ENCODE measurements at regions not wholly inside any gene's neighbourhood (a gene's known extent, or its start where the extent isn't known, plus 50 kb on each side); places are given as distances from the start of the nearest gene placed in this dataset.

DNA sequence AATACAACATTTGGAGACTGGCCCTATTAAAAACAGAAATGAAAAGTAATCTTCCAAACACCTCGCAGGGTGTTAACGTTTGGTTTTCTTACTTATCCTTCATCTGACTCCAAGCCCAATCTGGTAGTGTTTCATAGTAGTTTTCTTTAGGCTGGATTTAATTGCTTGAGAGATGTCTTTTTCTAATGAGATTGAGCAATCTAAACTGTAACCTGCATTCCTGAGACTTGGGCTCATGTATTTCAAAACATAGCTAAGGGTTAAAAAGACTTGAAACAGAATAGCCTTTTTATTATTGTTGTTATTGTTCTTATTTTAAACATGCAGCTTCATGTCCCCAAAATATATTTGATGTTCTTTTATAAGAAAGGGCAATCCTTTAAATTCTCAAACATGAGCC lies 278.9 kb downstream of the TGFB2 start:
- no peak for DNase-seq (ENCODE audit: low spot score)
- intact Hi-C loops (cut with DNase I): no loop called here

DNA sequence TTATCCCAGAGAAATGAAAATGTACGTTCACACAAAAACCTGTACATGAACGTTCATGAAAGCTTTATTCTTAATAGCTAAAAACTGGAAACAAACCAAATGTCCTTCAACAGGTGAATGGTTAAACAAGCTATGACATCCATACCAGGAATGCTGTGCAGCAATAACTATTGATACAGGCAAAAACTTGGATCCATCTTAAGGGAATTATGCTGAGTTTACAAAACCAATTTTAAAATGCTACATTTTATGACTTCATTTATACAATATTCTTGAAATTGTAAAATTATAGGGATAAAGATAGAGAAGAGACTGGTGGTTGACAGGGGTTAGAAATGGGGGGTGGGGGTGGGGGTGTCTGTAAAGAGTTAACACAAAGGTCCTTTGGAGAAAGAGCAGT lies 280.3 kb downstream of the TGFB2 start:
- no peak for DNase-seq (ENCODE audit: low spot score)
- intact Hi-C loops (cut with DNase I): no loop called here

DNA sequence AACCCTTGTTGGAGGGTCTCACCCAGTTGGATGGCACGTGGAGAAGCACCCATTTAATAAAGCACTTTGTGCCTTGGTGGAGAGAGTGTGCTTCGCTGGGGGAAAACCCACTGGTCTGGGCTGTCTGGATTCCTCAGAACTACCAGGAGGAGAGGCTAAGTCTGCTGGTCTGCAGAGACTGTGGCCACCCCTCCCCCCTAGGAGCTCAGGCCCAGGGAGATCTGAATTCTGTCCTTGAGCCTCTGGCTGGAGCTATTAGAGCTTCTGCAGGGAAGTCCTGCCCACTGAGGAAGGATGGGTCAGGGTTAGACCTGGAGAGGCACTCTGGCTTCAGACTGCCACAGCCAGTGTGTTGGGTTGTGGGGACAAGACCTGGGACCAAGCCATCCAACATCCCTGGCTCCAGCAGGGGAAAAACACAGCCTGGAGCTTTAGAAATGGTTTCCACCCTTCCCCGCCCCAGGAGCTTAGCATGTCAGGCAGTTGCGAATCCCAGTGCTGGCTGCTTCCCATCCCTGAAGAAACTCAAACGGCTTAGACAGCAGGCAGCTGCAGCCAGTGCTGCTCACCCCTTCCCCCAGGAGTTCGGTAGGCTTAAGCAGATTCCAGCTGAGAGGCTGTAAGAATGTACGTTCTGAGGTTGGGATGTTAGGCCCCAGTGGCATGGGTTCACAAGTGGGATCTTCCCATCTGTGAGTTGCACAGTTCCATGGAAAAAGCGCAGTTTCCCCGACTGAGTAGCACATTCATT lies 288.3 kb downstream of the TGFB2 start:
- no peak for DNase-seq (ENCODE audit: low spot score)
- intact Hi-C loops (cut with DNase I): no loop called here

DNA sequence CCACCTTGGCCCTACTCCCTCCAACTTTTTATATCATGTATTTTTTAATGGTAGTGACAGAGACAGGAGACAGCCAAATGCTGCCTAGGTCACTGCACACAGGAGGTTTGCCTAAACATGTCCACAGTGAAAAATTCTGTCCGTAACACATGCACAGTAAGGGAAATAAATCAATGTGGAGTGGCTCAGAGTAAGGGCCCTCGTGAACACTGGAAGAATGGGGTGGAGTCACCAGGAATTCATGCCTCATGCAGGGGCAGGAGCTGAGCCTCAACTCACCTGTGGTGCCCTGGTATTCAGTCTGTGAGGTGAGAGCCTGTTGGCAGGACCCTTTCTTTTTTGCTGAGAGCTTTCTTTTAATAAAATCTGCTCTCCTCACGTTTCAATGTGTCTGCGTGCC lies 289.1 kb downstream of the TGFB2 start:
- intact Hi-C loops (cut with DNase I): no loop called here

DNA sequence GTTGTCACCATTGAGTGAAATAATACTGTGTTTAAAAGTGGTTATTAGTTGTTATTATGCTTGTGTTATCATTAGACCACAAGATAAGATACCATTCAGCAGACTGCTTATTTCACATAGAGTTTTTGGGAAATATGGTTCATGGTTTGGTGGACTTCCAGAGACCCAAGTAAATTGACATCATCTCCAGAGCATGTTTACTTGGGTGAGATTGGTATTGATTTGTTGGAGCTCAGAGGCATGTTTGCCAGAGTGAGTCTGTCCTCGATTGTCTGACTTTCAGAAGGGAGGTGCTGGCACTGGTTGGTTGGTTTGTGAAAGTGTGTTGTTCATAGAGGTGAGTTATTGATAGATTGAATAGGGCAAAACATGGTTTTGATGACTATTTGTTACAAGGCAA lies 291.4 kb downstream of the TGFB2 start:
- no peak for DNase-seq (ENCODE audit: low spot score)
- intact Hi-C loops (cut with DNase I): no loop called here

More for the DNA sequence above, 289.1 kb downstream of the TGFB2 start:
- DNase-seq (ENCODE audit: low spot score): no peak

DNA sequence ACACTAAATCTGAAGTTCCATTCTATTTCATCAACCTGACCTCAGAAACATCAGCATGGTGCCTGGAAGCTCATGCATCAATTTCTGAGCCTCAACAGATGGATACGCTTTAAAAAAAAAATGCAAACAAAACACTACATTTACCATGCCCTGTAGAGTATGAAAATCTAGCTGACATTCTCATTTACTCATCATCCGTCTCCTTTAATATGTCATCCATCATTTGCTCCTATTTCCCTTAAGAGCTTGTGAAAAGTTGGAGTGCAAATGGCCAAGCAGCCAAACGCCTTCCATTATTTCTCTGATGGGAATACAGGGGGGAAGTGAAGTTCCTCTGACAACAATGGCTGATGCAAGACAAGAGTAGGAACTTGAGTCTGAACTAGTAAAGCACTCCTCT lies 295.0 kb downstream of the TGFB2 start:
- intact Hi-C loops (cut with DNase I): no loop called here
- no peak for DNase-seq (ENCODE audit: low spot score)

DNA sequence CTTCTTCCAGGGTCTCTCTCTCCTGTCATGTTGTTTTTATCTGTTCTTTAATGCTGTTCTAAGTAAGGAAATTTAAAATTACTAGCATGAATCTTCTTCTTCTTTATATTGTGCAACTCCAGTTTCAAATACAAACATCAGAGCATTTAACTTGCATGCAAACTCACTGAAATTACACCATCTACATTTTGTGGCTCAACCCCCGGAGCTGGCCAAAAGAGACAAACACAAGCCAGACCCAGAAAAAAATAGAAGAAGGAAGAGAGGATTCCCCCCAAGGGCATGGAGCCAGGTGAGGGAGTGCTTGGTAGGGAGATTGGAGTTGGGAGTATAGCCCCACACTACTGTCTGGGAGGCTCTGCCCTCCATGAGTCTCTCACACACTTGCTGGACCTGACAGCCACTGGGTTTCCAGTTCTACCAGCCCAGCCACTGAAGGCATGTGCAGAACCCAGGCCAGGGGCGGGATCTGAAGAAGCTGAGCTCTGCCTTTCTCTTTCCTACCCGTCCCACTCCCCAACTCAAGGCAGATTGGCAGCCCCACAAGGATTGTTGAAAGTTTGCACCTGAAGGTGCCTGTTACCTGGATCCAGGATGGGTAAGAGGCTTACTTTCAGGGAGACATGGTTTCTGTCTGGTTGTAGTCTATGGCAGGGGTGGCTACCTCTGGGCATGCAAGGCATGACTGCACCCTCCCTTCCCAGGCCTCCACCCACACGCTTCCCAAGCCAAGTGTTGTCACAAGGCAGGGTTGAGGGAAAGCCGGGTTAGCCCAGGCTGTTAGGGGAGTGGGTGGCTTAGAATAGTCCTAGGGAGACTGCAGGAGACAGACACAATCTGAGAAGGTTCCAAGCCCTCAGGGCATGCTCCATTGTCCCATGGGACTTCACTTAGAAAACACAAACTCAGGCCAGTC lies 297.2 kb downstream of the TGFB2 start:
- intact Hi-C loops (cut with DNase I): no loop called here
- DNase-seq (ENCODE audit: low spot score): no peak

DNA sequence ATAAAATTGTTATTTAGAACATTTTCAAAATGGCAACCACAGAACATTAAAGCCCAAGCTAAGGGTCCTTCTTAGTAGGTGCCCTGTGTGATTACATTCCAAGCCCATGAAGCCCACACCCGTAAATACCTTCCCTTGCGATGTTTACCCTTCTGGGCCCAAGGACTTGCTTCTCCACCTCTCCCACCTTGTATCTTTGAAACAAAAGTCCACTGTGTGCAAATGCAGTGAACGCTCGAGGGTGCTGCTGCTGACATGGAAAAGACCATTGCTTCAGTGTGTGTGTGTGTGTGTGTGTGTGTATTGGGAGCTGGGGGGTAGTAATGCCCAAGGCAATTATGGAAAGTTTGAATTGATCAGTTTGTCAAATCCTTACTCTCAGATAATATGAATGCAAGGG lies 298.1 kb downstream of the TGFB2 start:
- intact Hi-C loops (cut with DNase I): no loop called here

DNA sequence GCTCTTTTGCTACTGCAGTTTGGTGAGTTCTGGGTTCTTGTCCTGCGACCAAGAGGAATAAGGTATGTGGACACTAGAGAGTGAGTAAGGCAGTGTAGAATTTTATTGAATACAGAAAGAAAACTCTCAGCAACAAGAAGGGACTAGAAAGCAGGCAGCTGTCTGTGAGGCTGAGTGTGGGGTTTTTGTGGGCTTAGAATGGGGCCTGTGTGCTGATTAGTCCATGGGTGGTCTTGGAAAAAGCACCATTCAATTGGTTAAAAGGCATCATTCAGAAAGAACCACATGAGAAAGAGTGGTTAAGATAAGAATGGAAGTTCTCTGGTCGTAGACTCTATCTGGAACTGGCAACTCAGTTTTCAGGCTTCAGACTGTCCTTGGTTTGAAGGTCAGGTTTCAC lies 298.8 kb downstream of the TGFB2 start:
- DNase-seq (ENCODE audit: low spot score): no peak
- intact Hi-C loops (cut with DNase I): no loop called here

More for the DNA sequence above, 298.1 kb downstream of the TGFB2 start:
- DNase-seq (ENCODE audit: low spot score): no peak

DNA sequence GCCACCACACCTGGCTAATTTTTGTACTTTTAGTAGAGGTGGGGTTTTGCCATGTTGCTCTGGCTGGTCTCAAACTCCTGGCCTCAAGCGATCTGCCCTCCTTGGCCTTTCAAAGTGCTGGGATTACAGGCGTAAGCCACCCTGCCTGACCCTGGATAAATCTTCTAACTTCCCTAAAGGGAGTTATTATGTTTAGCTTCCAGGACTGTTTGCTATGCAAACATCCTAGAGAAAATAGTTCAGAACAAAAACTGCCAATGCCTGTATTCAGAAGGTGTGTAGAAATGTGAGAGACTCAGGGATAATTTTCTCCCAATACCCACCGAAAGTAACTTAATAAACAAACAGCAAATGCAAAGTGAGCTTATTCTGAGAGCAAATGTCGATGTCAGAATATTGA lies 301.2 kb downstream of the TGFB2 start:
- intact Hi-C loops (cut with DNase I): no loop called here
- DNase-seq (ENCODE audit: low spot score): no peak

DNA sequence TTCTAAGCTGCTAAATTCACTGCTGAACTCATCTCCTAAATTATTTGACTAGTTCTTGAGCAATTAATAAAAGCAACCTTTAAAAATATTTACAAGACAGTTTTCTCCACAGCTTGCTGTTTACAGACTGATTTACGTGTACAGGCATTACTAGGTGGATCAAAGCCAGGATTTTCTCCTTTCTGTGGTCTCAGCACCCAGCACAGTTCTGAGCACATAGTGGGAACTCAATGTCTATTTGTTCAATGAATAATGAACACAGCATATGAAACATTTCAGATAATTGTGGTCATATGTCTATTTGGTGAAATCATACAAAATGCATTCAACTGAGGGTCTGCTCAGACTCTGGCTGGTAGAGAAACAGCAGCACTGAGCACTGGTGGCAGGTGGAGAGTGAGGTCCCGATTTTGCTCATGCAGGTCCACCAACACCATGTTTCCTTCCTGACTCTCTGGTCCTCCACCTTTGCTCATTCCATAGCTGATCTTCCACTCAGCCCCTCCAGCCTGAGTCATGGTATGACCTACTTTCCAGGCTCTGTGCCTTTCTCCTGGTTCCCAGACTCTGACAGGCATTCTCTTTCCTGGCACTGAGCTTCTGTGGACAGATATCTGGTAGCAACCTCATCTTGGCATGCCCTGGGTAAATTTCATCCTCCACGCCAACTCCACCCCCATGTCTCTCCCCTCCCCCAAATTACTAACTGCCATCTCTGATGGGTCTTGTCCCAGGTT lies 311.3 kb downstream of the TGFB2 start:
- no peak for DNase-seq (ENCODE audit: low spot score)

DNA sequence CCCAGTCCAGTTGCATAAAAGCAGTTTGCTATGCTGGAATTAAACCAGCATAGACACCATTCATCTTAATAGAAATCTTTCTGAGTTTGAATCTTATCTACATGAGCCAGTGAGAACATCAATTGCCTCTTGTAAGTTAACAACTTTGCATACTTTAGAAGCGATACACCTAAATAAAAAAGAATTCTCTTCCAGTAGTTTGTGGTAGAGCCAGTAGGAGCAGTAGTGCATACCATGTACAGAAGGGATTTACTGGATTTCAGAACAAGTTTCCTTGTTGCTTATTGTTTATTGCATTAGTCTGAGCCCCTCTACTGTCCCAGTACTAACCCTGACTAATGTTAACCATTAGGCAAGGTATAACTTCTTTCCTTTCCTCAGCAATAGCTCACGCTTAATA lies 313.1 kb downstream of the TGFB2 start:
- intact Hi-C loops (cut with DNase I): no loop called here
- no peak for DNase-seq (ENCODE audit: low spot score)

More for the DNA sequence above, 311.3 kb downstream of the TGFB2 start:
- intact Hi-C loops (cut with DNase I): no loop called here

DNA sequence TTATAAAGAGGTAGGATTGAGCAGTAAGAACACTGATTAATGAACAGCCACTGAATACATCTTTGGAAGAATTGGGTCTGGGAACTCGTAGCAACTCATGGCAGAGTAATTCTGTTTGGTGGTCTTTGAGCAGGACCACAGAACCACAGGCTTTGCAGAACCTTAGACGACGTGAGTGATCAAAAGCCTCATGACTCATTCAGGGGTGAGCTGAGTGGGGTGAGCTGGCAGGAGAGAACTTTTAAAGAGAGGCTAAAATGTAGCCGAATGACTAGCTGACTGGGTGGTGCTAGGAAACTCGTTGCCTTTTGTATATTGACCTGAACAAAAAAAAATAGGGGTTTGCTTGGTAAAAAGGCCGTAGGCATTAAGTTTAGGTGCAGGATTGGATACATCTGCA lies 313.8 kb downstream of the TGFB2 start:
- no peak for DNase-seq (ENCODE audit: low spot score)
- intact Hi-C loops (cut with DNase I): no loop called here

DNA sequence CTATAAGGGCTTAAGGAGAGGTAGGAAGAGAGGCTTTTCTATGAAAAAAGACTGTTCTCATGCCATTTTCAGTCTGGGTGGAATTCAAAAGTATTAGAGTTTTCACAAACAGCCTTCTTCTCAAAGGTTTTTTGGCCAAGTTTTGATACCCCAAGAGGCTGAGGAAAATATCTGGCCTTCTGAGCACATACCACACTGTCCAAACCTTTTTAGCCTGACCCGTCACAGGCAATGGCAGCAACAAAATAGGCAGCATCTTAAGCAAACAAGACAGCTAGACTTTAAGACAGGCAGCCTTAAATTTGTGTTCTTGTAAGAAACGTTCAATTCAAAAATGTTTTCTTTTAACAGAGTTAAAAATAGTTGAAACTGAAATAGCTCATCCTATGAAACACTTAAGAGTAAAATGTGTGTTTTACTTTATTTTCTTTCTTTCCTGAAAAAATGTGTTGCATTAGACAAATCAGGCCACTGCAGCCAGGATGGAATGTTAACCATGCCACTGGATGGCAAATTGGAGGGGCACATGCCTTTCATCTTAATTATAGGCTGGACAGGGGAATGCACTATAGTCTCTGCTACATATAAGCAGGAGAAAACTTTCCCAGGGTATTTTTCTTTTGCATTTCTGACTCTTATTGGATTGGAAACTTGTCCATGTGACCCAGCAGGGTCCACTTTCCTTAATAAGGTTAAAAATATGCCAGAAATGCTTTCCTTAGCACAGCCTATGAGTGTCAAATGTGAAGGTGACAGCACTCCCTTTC lies 315.0 kb downstream of the TGFB2 start:
- no peak for DNase-seq (ENCODE audit: low spot score)
- intact Hi-C loops (cut with DNase I): no loop called here

DNA sequence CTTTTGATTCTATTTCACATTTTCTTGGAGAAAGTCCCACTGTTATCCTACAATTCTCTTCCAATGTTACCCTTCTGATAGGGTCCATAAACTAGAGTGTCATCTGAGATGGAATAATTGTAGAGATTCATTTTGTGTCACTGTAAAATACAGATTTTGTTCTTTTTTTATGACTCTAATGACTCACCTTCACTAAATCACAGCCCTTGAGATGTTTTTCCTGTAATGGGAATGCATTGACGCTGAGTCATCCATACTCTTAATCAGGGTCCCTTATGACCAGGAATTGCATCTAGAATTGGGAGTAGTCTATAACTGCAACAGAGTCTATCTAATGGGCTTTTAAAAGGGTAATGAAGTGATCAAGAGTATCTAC lies 315.5 kb downstream of the TGFB2 start:
- DNase-seq (ENCODE audit: low spot score): no peak
- intact Hi-C loops (cut with DNase I): no loop called here

DNA sequence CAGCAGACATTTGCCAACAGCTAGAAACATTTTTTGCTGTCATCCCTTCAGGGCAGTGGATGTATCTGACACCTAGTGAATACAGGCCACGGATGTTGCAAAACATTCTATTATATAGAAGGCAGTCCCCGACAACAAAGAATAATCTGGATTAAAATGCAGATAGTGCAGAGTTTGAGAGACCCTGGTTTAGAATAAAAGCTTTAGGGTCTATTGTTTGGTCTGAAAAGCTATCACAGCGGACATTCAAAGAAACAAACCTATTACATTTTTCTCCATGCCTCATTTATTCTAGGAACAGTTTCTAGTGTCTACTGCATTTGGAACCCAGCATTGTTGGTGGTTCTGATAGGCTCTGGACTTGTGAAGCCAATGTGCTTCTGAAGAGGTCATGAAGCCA lies 316.3 kb downstream of the TGFB2 start:
- intact Hi-C loops (cut with DNase I): no loop called here
- no peak for DNase-seq (ENCODE audit: low spot score)

DNA sequence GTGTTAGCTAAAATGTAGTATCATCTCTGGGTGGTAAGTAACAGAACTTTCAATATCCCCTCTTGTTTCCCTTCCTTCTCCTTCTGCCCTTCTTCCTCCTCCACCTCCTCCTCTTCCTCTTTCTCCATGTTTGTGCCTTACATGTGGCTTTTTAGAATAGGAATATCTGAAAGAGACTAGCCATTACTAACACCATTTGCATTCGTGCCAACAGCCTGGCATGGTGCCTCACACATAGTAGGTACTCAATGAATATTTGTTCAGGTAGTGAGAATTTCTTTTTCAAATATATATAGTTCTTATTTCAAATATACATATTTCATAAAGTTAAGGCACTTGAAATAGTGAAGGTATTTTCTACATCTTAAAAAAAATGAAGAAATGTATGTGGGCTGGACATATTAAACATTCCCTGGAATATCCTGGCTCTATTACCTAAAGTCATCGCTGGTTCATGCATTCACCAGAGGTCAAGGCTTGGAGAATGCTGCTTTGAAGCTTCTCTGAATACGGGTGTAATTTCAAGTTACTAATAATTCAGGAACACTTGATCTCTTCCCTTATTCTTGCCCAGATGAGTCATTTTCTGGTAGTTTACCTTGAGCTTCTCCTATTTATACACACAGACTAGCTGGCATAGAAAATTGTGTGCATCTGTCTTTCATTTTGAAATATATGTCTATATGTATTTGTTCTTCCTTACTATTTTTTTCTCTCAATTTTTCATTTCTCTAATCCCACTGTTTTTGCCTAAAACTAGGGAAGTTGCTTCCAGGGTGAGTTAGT lies 319.4 kb downstream of the TGFB2 start:
- intact Hi-C loops (cut with DNase I): no loop called here
- DNase-seq (ENCODE audit: low spot score): no peak

DNA sequence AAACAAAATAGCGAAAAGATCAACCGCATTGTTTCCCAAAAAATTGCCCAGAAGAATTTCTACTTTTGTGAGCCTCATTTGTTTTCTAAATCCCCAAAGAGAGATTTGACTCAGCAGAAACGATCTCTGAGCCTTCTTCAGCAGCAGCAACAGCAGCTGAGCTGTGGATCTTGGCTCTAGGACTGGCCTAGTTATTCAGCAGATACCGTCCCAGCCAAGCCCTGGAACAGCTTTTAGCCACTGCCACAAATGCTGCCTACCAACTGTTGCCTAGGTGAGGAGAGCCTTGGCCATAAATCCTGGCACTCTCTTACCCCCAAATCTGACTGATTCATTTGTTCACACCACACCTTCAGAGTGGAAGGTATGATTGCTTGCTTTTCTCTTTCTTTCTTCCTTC lies 320.1 kb downstream of the TGFB2 start:
- intact Hi-C loops (cut with DNase I): no loop called here
- DNase-seq (ENCODE audit: low spot score): no peak

DNA sequence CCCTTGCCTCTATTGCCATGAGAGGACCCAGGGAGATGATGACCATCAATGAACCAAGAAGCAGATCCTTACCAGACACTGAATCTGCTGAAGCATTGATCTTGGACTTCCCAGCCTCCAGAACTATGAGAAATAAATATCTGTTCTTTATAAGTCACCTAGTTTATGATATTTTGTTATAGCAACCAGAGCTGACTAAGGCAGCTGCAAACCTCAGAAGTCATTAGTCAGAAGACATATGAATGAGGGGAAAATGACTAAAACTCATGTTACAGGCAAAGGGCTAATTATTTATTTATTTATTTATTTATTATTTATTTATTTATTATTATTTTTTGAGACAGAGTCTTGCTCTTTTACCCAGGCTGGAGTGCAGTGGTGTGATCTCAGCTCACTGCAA lies 321.1 kb downstream of the TGFB2 start:
- intact Hi-C loops (cut with DNase I): no loop called here
- no peak for DNase-seq (ENCODE audit: low spot score)
